Lower lobe of right lung (tissue), 2 donors: ENCODE measurements at regions not wholly inside any gene's neighbourhood (a gene's known extent, or its start where the extent isn't known, plus 50 kb on each side); places are given as distances from the start of the nearest gene placed in this dataset.

Source experiments
- ATAC-seq, 2 donors: fragments of 200-7000 bp; cut with Tn5 transposase; one replicate each; pipeline ENCODE4 v1.9.1; 2020 to 2022; ENCODE audit warnings: mild to moderate bottlenecking in 2 of 2, moderate library complexity in 2 of 2
- DNase-seq: peaks from one replicate; pipeline ENCODE4 v3.0.0-alpha.2; 2020
- H3K27ac ChIP-seq: fragments of 200-600 bp; one replicate; pipeline ENCODE4 v1.8.0; 2022
- H3K27me3 ChIP-seq: fragments of 200-600 bp; one replicate; pipeline ENCODE4 v1.8.0; 2022; ENCODE audit warnings: low read depth
- H3K36me3 ChIP-seq: fragments of 200-600 bp; one replicate; pipeline ENCODE4 v1.8.0; 2022; ENCODE audit warnings: mild to moderate bottlenecking
- H3K4me1 ChIP-seq: fragments of 200-600 bp; one replicate; pipeline ENCODE4 v1.8.0; 2022
- H3K4me3 ChIP-seq: fragments of 200-600 bp; one replicate; pipeline ENCODE4 v1.8.0; 2022; ENCODE audit warnings: mild to moderate bottlenecking
- H3K9me3 ChIP-seq: fragments of 200-600 bp; one replicate; pipeline ENCODE4 v1.8.0; 2022
- intact Hi-C: fragments of 100-400 bp; cut with DNase I; formaldehyde crosslinking; loops from one replicate; pipeline ENCODE4 v1.11.0; 2022
- TF ChIP-seq, protein P1 (sequence below): fragments of 200-600 bp; IDR thresholded peaks from one replicate; pipeline ENCODE4 v1.8.0; 2022; ENCODE audit warnings: antibody characterized with exemption, mild to moderate bottlenecking
- donor health status: DM: no; HTN: yes; CAD: no; lungs with severe emphysema.

- intact Hi-C loops: no loop called here
- H3K36me3 ChIP-seq: no peaks in the 10 kb centered on the region
- ATAC-seq: no peak
- TF ChIP-seq, protein P1, sequence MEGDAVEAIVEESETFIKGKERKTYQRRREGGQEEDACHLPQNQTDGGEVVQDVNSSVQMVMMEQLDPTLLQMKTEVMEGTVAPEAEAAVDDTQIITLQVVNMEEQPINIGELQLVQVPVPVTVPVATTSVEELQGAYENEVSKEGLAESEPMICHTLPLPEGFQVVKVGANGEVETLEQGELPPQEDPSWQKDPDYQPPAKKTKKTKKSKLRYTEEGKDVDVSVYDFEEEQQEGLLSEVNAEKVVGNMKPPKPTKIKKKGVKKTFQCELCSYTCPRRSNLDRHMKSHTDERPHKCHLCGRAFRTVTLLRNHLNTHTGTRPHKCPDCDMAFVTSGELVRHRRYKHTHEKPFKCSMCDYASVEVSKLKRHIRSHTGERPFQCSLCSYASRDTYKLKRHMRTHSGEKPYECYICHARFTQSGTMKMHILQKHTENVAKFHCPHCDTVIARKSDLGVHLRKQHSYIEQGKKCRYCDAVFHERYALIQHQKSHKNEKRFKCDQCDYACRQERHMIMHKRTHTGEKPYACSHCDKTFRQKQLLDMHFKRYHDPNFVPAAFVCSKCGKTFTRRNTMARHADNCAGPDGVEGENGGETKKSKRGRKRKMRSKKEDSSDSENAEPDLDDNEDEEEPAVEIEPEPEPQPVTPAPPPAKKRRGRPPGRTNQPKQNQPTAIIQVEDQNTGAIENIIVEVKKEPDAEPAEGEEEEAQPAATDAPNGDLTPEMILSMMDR: no peak
- no peak for DNase-seq
- H3K4me3 ChIP-seq: no peak overlapping the region
- no peak overlapping the region for H3K27ac ChIP-seq
- H3K4me1 ChIP-seq: no peaks in the 10 kb centered on the region
- H3K27me3 ChIP-seq: no peaks in the 10 kb centered on the region
- no peaks in the 10 kb centered on the region for H3K9me3 ChIP-seq
These were observed 562.9 kb upstream of the FAT1 start for GRCh38 chr4:187286525-187286924.

GRCh38 chr4:187289371-187289770 is 565.7 kb upstream of the FAT1 start:
- no peaks in the 10 kb centered on the region for H3K9me3 ChIP-seq
- no peaks in the 10 kb centered on the region for H3K4me1 ChIP-seq
- H3K27ac ChIP-seq: no peak overlapping the region
- H3K4me3 ChIP-seq: no peak overlapping the region
- no peaks in the 10 kb centered on the region for H3K27me3 ChIP-seq
- no peaks in the 10 kb centered on the region for H3K36me3 ChIP-seq
- TF ChIP-seq, protein P1: no peak
- ATAC-seq (no peak), DNase-seq (no peak)
- intact Hi-C loops: no loop called here

DNA sequence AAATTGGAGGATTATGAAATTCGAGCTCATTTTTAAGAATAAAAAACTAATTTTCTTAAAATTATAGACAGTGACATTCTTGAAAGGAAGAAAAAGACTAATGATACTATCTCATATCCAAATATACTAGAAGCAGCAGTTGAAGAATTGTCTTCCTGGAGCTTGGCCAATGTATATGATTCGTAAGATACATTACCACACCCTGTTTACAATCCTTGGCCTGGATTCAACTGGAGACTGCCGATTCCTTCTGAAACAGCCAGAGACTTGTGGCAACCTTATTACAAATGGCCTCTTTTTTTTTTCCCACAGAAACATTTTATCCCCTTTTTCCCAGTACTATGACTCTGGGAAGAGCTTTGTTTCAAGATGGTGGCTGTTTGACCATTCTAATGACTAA is 571.2 kb upstream of the FAT1 start:
- Histone ChIP-seq H3K4me3 (no peak overlapping the region), H3K4me1 (no peaks in the 10 kb centered on the region), H3K9me3 (peaks cover 2% of the 10 kb centered on the region), H3K27me3 (no peaks in the 10 kb centered on the region), H3K36me3 (no peaks in the 10 kb centered on the region), H3K27ac (no peak overlapping the region)
- ATAC-seq (no peak), DNase-seq (no peak)
- TF ChIP-seq, protein P1: no peak
- intact Hi-C loops: no loop called here

DNA sequence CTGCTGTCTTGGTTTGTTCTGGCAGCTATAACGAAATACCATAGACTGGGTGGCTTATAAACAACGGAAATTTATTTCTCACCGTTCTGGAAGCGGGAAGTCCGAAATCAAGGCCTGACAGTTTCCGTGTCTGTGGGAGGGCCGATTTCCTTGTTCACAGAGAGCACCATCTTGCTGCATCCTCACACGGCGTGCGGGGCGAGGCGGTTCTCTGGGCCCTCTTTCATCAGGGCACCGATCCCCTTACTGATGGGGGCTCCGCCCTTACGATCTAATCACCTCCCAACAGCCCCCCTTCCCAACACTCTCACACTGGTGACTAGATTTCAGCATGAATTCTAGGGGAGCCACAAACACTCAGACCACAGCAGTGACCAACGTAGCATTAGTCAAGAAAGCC is 578.3 kb upstream of the FAT1 start:
- Histone ChIP-seq H3K4me3 (no peak overlapping the region), H3K9me3 (peaks cover 2% of the 10 kb centered on the region), H3K27ac (no peak overlapping the region), H3K36me3 (no peaks in the 10 kb centered on the region), H3K27me3 (no peaks in the 10 kb centered on the region), H3K4me1 (no peaks in the 10 kb centered on the region)
- intact Hi-C loops: no loop called here
- no peak for DNase-seq
- ATAC-seq: no peak
- TF ChIP-seq, protein P1: no peak

DNA sequence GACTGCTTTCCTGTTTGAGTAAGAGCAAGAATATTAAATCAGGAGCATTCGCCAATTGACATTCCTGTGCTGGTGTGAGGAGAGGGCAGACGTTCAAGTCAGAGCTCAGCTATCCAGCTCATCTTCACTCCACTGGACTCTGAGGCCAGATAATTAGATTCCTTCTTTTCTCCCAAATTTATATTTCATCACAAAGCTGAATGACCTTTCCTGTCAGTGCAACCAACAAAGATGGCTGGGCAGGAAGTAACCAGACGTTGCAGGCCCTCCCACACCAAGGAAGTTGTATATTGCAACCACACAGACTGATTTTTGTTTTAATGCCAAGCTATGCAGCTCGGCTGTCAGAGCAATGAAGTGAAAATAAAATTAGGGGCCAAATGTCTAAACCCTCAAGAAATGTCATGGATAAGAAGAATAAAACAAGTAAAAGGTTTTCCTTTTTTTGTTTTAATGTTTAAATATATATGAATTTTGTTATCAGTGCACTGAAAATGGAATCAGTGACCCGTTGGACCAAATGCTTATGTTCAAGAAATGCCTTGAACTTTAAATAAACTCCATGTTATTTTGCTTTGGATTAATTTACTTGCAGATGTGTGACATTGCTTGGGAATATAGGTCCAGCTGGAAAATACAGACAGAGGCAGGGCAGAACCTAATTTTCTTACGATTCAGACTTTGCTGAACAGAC is 578.9 kb upstream of the FAT1 start:
- TF ChIP-seq, protein P1: no peak
- no peak for DNase-seq
- intact Hi-C loops: no loop called here
- Histone ChIP-seq H3K27me3 (no peaks in the 10 kb centered on the region), H3K9me3 (peaks cover 2% of the 10 kb centered on the region), H3K27ac (no peak overlapping the region), H3K4me3 (no peak overlapping the region), H3K36me3 (no peaks in the 10 kb centered on the region), H3K4me1 (no peaks in the 10 kb centered on the region)
- no peak for ATAC-seq
